NCI-H748 (cell line): ENCODE measurements at regions not wholly inside any gene's neighbourhood (a gene's known extent, or its start where the extent isn't known, plus 50 kb on each side); places are given as distances from the start of the nearest gene placed in this dataset.
"Not testable (repeated sequence)": the region's sequence is repeated elsewhere in the genome, so short reads cannot be mapped to it uniquely, and the experiment has no call there.

ENCODE experiments used
- DNase-seq: peaks from one replicate; lab custom pipeline; 2025; ENCODE audit not compliant: unreplicated experiment; lab: John Stamatoyannopoulos, UW

GRCh38 chr13:21261487-21262216, 85.2 kb downstream of the MRPL57 start:
- not testable (repeated sequence) for DNase-seq

- not testable (repeated sequence) for DNase-seq
These were observed 87.5 kb downstream of the MRPL57 start for GRCh38 chr13:21263909-21264308.

GRCh38 chr13:21268485-21268884, 92.0 kb downstream of the MRPL57 start:
- not testable (repeated sequence) for DNase-seq

- DNase-seq = not testable (repeated sequence)
These were observed 96.0 kb downstream of the MRPL57 start for GRCh38 chr13:21272439-21272838.

GRCh38 chr13:21274457-21274856, 98.0 kb downstream of the MRPL57 start:
- not testable (repeated sequence) for DNase-seq

GRCh38 chr13:21282065-21282464, 105.6 kb downstream of the MRPL57 start:
- DNase-seq = no peak

GRCh38 chr13:21287331-21287907, 111.0 kb downstream of the MRPL57 start:
- no peak for DNase-seq

GRCh38 chr13:21289475-21289874, 113.0 kb downstream of the MRPL57 start:
- DNase-seq = no peak

GRCh38 chr13:21290442-21291002, 114.1 kb downstream of the MRPL57 start:
- DNase-seq = not testable (repeated sequence)

GRCh38 chr13:21291840-21292239, 115.4 kb downstream of the MRPL57 start:
- no peak for DNase-seq

- peak; percentile 86 for DNase-seq
These were observed 120.5 kb downstream of the MRPL57 start for GRCh38 chr13:21296991-21297390.

GRCh38 chr13:21297447-21297846, 121.0 kb downstream of the MRPL57 start:
- peak; percentile 56 for DNase-seq

GRCh38 chr13:21297914-21298831, 121.7 kb downstream of the MRPL57 start:
- peak; percentile 99 for DNase-seq

GRCh38 chr13:21304256-21304655, 127.8 kb downstream of the MRPL57 start:
- DNase-seq = no peak

- not testable (repeated sequence) for DNase-seq
These were observed 130.0 kb downstream of the MRPL57 start for GRCh38 chr13:21306300-21307073.

GRCh38 chr13:21307158-21307557, 130.7 kb downstream of the MRPL57 start:
- DNase-seq = not testable (repeated sequence)

GRCh38 chr13:21308906-21309305, 132.4 kb downstream of the MRPL57 start:
- no peak for DNase-seq

GRCh38 chr13:21309542-21310172, 133.2 kb downstream of the MRPL57 start:
- no peak for DNase-seq

GRCh38 chr13:21310220-21310619, 133.8 kb downstream of the MRPL57 start:
- no peak for DNase-seq

GRCh38 chr13:21314976-21315375, 138.5 kb downstream of the MRPL57 start:
- not testable (repeated sequence) for DNase-seq
